ENCODE measurements at regions not wholly inside any gene's neighbourhood (a gene's known extent, or its start where the extent isn't known, plus 50 kb on each side); places are given as distances from the start of the nearest gene placed in this dataset.
A peak's percentile ranks its signal among the peaks of the same experiment; 100 is the strongest.

GRCh38 chr3:87175732-87176131 lies 51.4 kb upstream of the CHMP2B start:
- no peak for DNase-seq
- no peaks in the 10 kb centered on the region for H3K9me3 ChIP-seq
- no peak overlapping the region for H3K27ac ChIP-seq
- intact Hi-C loops (cut with DNase I; ENCODE audit: low total_unique reads), result no loop called here
- H3K4me3 ChIP-seq, result no peak overlapping the region
- no peaks in the 10 kb centered on the region for H3K36me3 ChIP-seq
- no peaks in the 10 kb centered on the region for H3K4me1 ChIP-seq
- H3K27me3 ChIP-seq, result no peaks in the 10 kb centered on the region
- no peak for TF ChIP-seq POLR2A (IDR thresholded peaks at IDR 0.05)
- TF ChIP-seq, protein P1, sequence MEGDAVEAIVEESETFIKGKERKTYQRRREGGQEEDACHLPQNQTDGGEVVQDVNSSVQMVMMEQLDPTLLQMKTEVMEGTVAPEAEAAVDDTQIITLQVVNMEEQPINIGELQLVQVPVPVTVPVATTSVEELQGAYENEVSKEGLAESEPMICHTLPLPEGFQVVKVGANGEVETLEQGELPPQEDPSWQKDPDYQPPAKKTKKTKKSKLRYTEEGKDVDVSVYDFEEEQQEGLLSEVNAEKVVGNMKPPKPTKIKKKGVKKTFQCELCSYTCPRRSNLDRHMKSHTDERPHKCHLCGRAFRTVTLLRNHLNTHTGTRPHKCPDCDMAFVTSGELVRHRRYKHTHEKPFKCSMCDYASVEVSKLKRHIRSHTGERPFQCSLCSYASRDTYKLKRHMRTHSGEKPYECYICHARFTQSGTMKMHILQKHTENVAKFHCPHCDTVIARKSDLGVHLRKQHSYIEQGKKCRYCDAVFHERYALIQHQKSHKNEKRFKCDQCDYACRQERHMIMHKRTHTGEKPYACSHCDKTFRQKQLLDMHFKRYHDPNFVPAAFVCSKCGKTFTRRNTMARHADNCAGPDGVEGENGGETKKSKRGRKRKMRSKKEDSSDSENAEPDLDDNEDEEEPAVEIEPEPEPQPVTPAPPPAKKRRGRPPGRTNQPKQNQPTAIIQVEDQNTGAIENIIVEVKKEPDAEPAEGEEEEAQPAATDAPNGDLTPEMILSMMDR (IDR thresholded peaks at IDR 0.05), result no peak

DNA sequence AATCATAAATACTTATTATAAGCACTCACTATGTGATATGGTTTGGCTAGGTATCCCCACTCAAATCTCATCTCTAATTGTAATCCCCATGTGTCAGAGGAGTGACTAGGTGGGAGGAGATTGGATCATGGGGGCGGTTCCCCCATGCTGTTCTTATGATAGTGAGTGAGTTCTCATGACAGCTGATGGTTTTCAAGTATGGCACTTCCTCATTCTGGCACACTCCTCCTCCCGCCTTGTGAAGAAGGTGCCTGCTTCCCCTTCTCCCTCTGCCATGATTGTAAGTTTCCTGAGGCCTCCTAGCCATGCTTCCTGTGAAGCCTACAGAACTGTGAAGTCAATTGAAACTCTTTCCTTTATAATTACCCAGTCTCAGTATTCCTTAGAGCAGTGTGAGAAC lies 53.3 kb upstream of the CHMP2B start:
- no peak overlapping the region for H3K27ac ChIP-seq
- no peak for TF ChIP-seq POLR2A (IDR thresholded peaks at IDR 0.05)
- TF ChIP-seq, protein P1 (IDR thresholded peaks at IDR 0.05), result no peak
- intact Hi-C loops (cut with DNase I; ENCODE audit: low total_unique reads), result no loop called here
- no peaks in the 10 kb centered on the region for H3K27me3 ChIP-seq
- H3K4me1 ChIP-seq, result no peaks in the 10 kb centered on the region
- H3K4me3 ChIP-seq, result no peak overlapping the region
- no peaks in the 10 kb centered on the region for H3K36me3 ChIP-seq
- no peak for DNase-seq
- H3K9me3 ChIP-seq, result no peaks in the 10 kb centered on the region

DNA sequence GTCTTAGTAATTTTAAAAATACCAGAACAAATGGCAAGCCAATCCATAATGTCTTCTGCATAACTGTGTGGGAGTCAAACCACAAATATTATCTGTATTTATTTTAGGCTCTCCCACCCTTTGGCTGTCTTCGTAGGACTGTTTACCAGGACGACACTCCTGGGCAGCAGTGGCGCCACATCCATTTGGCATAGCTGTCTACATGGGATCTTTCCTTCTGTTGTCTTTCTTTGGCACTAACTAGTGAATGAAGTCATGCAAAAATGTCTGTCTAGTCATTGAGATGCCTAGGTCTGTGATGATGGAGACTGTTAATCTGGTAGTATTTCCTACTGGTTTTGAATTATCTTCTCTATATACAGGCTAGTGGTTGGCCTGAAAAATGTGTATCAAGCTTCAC lies 54.0 kb upstream of the CHMP2B start:
- intact Hi-C loops (cut with DNase I; ENCODE audit: low total_unique reads), result no loop called here

GRCh38 chr3:87167628-87168456 lies 59.3 kb upstream of the CHMP2B start:
- Histone ChIP-seq H3K9me3 (no peaks in the 10 kb centered on the region), H3K4me1 (no peaks in the 10 kb centered on the region), H3K4me3 (peak overlapping the region; percentile 20 to 34), H3K36me3 (no peaks in the 10 kb centered on the region), H3K27me3 (no peaks in the 10 kb centered on the region), H3K27ac (no peak overlapping the region)
- TF ChIP-seq, protein P1 (IDR thresholded peaks at IDR 0.05), result peak; percentile 41 to 60 (median 52)
- TF ChIP-seq POLR2A (IDR thresholded peaks at IDR 0.05), result no peak
- DNase-seq, result no peak
- intact Hi-C loops (cut with DNase I; ENCODE audit: low total_unique reads), result loop anchor here (10.0 kb wide), 1 partner anchor 203 kb away; no protein-coding TSS in a partner anchor

More for the DNA sequence above, 54.0 kb upstream of the CHMP2B start:
- Histone ChIP-seq H3K9me3 (no peaks in the 10 kb centered on the region), H3K36me3 (no peaks in the 10 kb centered on the region), H3K27ac (no peak overlapping the region), H3K27me3 (no peaks in the 10 kb centered on the region), H3K4me1 (no peaks in the 10 kb centered on the region), H3K4me3 (no peak overlapping the region)
- TF ChIP-seq, protein P1 (IDR thresholded peaks at IDR 0.05), result no peak
- no peak for TF ChIP-seq POLR2A (IDR thresholded peaks at IDR 0.05)
- DNase-seq, result no peak

- H3K36me3 ChIP-seq, result no peaks in the 10 kb centered on the region
- no peaks in the 10 kb centered on the region for H3K9me3 ChIP-seq
- no peak overlapping the region for H3K4me3 ChIP-seq
- H3K27me3 ChIP-seq, result no peaks in the 10 kb centered on the region
- no peak overlapping the region for H3K27ac ChIP-seq
- intact Hi-C loops (cut with DNase I; ENCODE audit: low total_unique reads), result loop anchor here (10.0 kb wide), 1 partner anchor 199 kb away; no protein-coding TSS in a partner anchor
- TF ChIP-seq, protein P1 (IDR thresholded peaks at IDR 0.05), result no peak
- TF ChIP-seq POLR2A (IDR thresholded peaks at IDR 0.05), result no peak
- DNase-seq, result no peak
- H3K4me1 ChIP-seq, result no peaks in the 10 kb centered on the region
These were observed 62.9 kb upstream of the CHMP2B start for GRCh38 chr3:87164245-87164644.
